HUDEP-2 (cell line): ENCODE measurements at regions not wholly inside any gene's neighbourhood (a gene's known extent, or its start where the extent isn't known, plus 50 kb on each side); places are given as distances from the start of the nearest gene placed in this dataset.
"Not testable (repeated sequence)": the region's sequence is repeated elsewhere in the genome, so short reads cannot be mapped to it uniquely, and the experiment has no call there.

Source experiments
- DNase-seq, 76 experiments: peaks; one replicate each; lab custom pipeline; 2025; ENCODE audit not compliant: unreplicated experiment in 76 of 76; lab: John Stamatoyannopoulos, UW

GRCh38 chrX:65837875-65838549 lies 170.6 kb downstream of the MSN start:
- no peak for DNase-seq

GRCh38 chrX:65831268-65831667 lies 163.8 kb downstream of the MSN start:
- DNase-seq = no peak

- no peak for DNase-seq
These were observed 161.1 kb downstream of the MSN start for GRCh38 chrX:65828599-65828998.

GRCh38 chrX:65825226-65825625 lies 157.8 kb downstream of the MSN start:
- not testable (repeated sequence) for DNase-seq

GRCh38 chrX:65821721-65822496 lies 154.5 kb downstream of the MSN start:
- DNase-seq = peak in 16 of 76 experiments; percentile 0 to 7 (median 1)

- not testable (repeated sequence) for DNase-seq
These were observed 152.5 kb downstream of the MSN start for GRCh38 chrX:65819983-65820382.

- DNase-seq = no peak
These were observed 145.8 kb downstream of the MSN start for GRCh38 chrX:65813245-65813644.

GRCh38 chrX:65811558-65812228 lies 144.2 kb downstream of the MSN start:
- DNase-seq = no peak
